ENCODE measurements at regions not wholly inside any gene's neighbourhood (a gene's known extent, or its start where the extent isn't known, plus 50 kb on each side); places are given as distances from the start of the nearest gene placed in this dataset.

GRCh38 chr1:94317790-94318188, 80.4 kb upstream of the ARHGAP29 start:
- H3K27me3 ChIP-seq (ENCODE audit: control insufficient read depth in 1 of 2, insufficient read depth in 2 of 2, low read length in 2 of 2) = no peaks in the 10 kb centered on the region
- H3K4me1 ChIP-seq (ENCODE audit: insufficient read depth, low read length) = peaks cover 86% of the 10 kb centered on the region
- peak; percentile 26 for FAIRE-seq
- no peaks in the 10 kb centered on the region for H3K36me3 ChIP-seq (replicated peaks in 1 of 2; ENCODE audit: control insufficient read depth in 1 of 2, insufficient read depth in 2 of 2, low read length in 2 of 2)
- in situ Hi-C loops (cut with HindIII; ENCODE audit: extremely low pct_ligation_motif_present, low pct_unique_long_range_greater_than_20kb) = no loop called here
- peak; percentile 71 for DNase-seq (ENCODE audit: low spot score)
- WGBS (ENCODE audit: low lambda C conversion rate) = 97% methylated on average over 1 of the region's 1 CpG
- intact Hi-C loops (cut with micrococcal nuclease; ENCODE audit: unreplicated experiment) = loop anchor here (5.0 kb wide), 1 partner anchor 70 kb away; no protein-coding TSS in a partner anchor
- no peak overlapping the region for H3K4me3 ChIP-seq (replicated peaks in 1 of 3; ENCODE audit: insufficient read depth in 1 of 3, low read depth in 2 of 3, low read length in 3 of 3)
- CTCF ChIA-PET (ENCODE audit: low intra/inter-chr PET ratio, low total read pairs) = no interaction called here
- peak overlapping the region; percentile 56 for H3K4me2 ChIP-seq (ENCODE audit: low read depth, low read length)
- no peaks in the 10 kb centered on the region for H3K9me3 ChIP-seq (ENCODE audit: low read length)
- peak overlapping the region; percentile 60 for H3K27ac ChIP-seq (ENCODE audit: extremely low read length, insufficient read depth, low read length)
- no peaks in the 10 kb centered on the region for H4K20me1 ChIP-seq (ENCODE audit: insufficient read depth, low read length)
- H3K9ac ChIP-seq (ENCODE audit: insufficient read depth, low read depth, low read length) = no peak overlapping the region
- 0 out of 3 replicates have a peak, but pooled peaks have one; percentile 12 for ATAC-seq
- BruUV-seq (replicated peaks) = no TSS peak
- H2AFZ ChIP-seq (ENCODE audit: low read length) = no peak overlapping the region
- no peaks in the 10 kb centered on the region for H3K79me2 ChIP-seq (ENCODE audit: insufficient read depth, low read length)
- POLR2A ChIA-PET = interaction anchor here (1.1 to 2.3 kb wide), 9 partner anchors 8 to 284 kb away, joined by 3 to 11 read pairs (median 6); no protein-coding TSS in a partner anchor
- TF ChIP-seq TBX2 (CRISPR knock-in tag; IDR thresholded peaks at IDR 0.05; ENCODE audit: borderline replicate concordance) (no peak), FOXK2 (IDR thresholded peaks at IDR 0.05) (no peak), ZNF264 (CRISPR knock-in tag; IDR thresholded peaks at IDR 0.05) (no peak), TERF1 (CRISPR knock-in tag; IDR thresholded peaks at IDR 0.05) (no peak), NR2F2 (IDR thresholded peaks at IDR 0.05; ENCODE audit: borderline replicate concordance, low read depth) (peak; percentile 37; the same call in 1 of the 2 replicates), KIAA2018 (CRISPR knock-in tag; IDR thresholded peaks at IDR 0.05; ENCODE audit: borderline replicate concordance) (no peak), ZNF503 (CRISPR knock-in tag; IDR thresholded peaks at IDR 0.05) (no peak), POLR2AphosphoS2 (IDR thresholded peaks at IDR 0.05; ENCODE audit: low read depth, low read length) (no peak), ISL2 (CRISPR knock-in tag; IDR thresholded peaks at IDR 0.05) (no peak), EED (CRISPR knock-in tag; IDR thresholded peaks at IDR 0.05) (no peak), KDM1A (CRISPR knock-in tag; IDR thresholded peaks at IDR 0.05) (no peak)

All from HepG2 (cell line).